ENCODE measurements at regions not wholly inside any gene's neighbourhood (a gene's known extent, or its start where the extent isn't known, plus 50 kb on each side); places are given as distances from the start of the nearest gene placed in this dataset.
"Not testable (repeated sequence)": the region's sequence is repeated elsewhere in the genome, so short reads cannot be mapped to it uniquely, and the experiment has no call there.

DNA sequence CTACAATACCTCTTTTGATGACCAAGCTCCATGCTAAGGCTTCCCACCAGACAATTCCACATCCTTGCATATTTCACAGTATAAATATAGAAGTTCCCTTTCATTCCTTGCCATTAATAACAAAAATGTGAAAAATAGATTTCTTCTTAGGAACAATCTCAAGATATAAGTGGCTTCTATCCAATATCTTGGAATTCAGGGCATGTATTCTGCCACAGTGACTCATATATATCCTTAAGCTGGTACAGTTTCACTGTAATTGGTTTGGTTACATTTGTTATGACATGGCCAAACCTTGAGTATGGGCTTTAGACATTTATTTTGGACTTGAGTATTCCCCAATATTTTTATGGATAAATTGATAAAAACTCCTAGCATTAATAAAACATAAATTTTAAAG, 181.7 kb upstream of the DDX53 start:
- DNase-seq, result no peak

DNA sequence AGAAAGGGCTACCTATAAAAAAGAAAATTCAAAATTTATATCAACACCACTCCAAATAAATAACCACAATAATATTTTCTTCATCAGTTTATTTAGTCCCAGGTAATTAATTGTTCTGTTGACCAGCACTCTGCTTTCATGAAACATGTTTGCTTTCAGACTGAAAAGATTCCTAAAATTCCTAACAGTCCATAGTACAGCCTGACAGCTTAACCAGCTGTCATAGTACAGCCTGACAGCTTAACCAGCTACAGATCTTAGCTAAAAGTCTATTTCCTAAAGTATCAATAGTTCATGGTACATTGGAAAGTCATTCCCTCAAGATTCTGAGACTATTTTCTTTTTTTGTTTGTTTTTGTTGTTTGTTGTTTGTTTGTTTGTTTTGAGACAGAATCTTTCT, 144.1 kb upstream of the DDX53 start:
- DNase-seq, result no peak

- no peak for DNase-seq
Measured at GRCh38 chrX:22859642-22860041, 140.1 kb upstream of the DDX53 start.

- not testable (repeated sequence) for DNase-seq
Measured at GRCh38 chrX:22866801-22867200, 133.0 kb upstream of the DDX53 start.

- DNase-seq, result no peak
Measured at GRCh38 chrX:22882543-22882942, 117.2 kb upstream of the DDX53 start.

- DNase-seq, result no peak
Measured at GRCh38 chrX:22889819-22890218, 109.9 kb upstream of the DDX53 start.

DNA sequence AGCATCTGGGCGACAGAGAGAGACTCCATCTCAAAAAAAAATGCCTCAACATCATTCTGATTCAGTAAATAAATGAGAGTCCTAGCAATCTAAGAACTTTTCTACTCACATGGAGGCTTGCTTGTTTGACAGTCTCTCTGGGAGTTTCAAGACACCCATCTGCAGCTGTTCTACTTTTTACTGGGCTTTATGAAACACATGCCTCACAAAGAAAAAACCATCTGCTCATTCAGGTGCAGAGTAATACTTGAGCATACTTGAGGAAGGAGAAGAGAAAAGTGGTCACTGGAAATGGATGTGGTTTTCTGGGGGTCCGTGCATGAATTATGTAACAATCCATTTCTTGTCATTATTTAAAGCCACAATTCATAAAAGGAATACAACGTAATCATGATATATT, 87.1 kb upstream of the DDX53 start:
- no peak for DNase-seq

- no peak for DNase-seq
Measured at GRCh38 chrX:22922961-22923360, 76.8 kb upstream of the DDX53 start.

DNA sequence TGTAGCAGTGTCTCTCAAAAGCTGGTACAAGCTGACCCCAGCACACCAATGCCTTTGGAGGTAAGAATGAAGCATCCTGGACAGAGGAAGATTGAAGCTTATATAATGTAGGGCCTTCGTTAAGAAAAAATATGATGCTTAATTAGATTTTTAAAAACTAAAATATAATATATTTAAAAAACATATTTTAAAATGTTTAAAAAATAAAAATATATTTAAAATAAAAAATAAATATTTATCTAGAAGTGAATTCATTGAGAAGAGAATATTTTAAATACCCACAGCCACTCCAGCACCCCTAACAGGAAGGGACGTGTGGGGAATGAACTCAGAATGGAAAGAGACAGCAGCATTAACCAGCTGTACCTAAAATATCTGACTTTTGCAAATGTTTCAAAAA, 65.1 kb upstream of the DDX53 start:
- no peak for DNase-seq

DNA sequence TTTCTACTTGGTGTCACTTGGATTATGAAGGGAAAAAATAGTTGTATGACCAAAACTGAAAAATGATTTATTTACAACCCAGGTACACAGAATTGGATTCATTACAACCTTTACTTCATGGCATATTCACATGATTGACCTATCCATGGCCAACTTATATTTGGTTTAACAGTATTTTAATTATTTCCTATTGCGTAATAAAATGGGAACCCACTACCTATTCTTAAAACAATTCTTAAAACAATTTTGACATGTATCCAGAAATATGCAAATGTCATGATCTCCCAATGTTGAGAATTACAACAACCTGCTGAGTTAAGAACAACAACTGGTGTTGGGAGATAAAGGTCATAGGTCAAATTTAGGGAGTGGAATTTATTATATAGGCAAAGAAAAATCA, 54.8 kb upstream of the DDX53 start:
- no peak for DNase-seq

Data from stimulated activated CD4-positive, alpha-beta T cell treated with anti-CD3 and anti-CD28 coated beads, Interleukin-4, amount 100 ng/mL, for 24 hours (primary cell).